ENCODE measurements at regions not wholly inside any gene's neighbourhood (a gene's known extent, or its start where the extent isn't known, plus 50 kb on each side); places are given as distances from the start of the nearest gene placed in this dataset.

DNA sequence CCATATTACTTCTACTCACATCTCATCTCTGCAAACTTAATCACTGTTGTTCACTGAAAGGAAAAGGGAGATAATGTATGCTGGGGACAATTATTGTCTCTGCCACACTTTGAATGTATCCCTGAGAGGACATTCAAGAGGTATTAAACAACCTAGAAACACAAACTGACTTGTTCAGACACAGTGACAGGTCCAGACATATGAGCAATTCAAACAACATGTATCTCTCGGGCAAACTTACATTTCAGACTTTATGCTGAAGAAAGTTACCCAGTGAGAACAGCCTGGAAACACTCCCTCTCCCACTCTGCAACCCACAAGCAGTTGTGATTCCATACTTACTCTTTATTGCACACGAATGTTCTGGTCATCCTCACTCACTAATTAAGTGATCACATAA is 968.7 kb upstream of the SLC10A2 start:
- TF ChIP-seq SUZ12 (IDR thresholded peaks at IDR 0.05; ENCODE audit: extremely low read depth, insufficient read depth, insufficient read length): no peak
- no peak for TF ChIP-seq ZNF274 (IDR thresholded peaks at IDR 0.05; ENCODE audit: low read depth, low read length)
- no peak for TF ChIP-seq YY1 (IDR thresholded peaks at IDR 0.05; ENCODE audit: insufficient read depth, insufficient read length)
